Heart left ventricle (tissue), 13 donors: ENCODE measurements at regions not wholly inside any gene's neighbourhood (a gene's known extent, or its start where the extent isn't known, plus 50 kb on each side); places are given as distances from the start of the nearest gene placed in this dataset.

ENCODE experiments used
- POLR2A ChIP-seq, 2 donors: fragments of 450-650 bp; IDR thresholded peaks; one replicate each; pipeline ENCODE4 v1.6.1; 2017; ENCODE audit warnings: antibody characterized with exemption in 2 of 2, mild to moderate bottlenecking in 2 of 2, moderate library complexity in 2 of 2
- TF ChIP-seq, protein P1 (sequence below), 12 donors: fragments of 200-600 bp; sonication (generic) in 4 of 12; IDR thresholded peaks; one replicate each; pipeline versions ENCODE4 v1.5.0 to v1.8.0; 2018 to 2022; ENCODE audit warnings: antibody characterized with exemption in 12 of 12, mild to moderate bottlenecking in 5 of 12
- donor health status: ischemic (EF 13 %, LVEDD 7.1; RV severe dilation, severe dysfunction).
- donor health status: DM: no; HTN: yes; CAD: no.
- donor health status: DM: no; HTN: no; CAD: no.
- donor health status: ischemic (EF 25% LVEDD 6.9; RV normal size, moderate dysfunction).
- donor health status: ischemic (EF 25% LVEDD 5.7; RV mildly dilated, moderate dysfunction).
- donor health status: ischemic (EF 35%, LVEDD 5.7; RV mildly dilated, moderate dysfunction).
- donor health status: nonischemic (EF 11% LVEDD 7.7; RV severe dilation, severe dysfunction).
- donor health status: DM: yes; HTN: yes; CAD: no.
- donor health status: PGD.
- donor health status: ischemic (EF 29% LVEDD 5.4; RV normal size, mild dysfunction).
- donor health status: nonischemic (EF 23%, LVEDD 6.1; RV moderate dilation, normal function).

DNA sequence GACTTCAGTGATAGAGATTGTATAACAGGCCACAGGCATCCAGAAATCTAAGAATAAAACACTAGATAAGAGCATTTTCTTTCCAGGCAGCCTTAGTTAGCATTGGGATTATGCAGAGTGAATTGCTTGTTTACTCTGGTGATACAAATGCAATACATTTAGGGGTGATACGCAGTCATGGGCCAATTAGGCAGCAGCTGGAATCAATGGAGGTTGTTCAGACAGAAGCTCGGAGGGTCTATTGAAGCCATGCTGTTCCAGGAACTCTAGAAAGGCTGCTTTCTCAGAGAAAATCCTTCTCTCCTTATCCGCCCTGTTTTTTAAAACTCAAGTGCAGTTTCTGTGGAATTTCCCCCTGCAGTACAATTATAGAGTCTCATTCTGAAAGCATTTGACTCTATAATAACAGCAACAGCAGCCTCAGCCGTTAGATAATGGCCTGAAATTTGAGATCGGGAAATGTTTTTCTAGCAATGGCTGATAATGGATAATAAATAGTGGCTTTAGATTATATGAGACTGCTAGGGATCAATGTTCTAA is 364.3 kb upstream of the HS3ST5 start:
- TF ChIP-seq, protein P1, sequence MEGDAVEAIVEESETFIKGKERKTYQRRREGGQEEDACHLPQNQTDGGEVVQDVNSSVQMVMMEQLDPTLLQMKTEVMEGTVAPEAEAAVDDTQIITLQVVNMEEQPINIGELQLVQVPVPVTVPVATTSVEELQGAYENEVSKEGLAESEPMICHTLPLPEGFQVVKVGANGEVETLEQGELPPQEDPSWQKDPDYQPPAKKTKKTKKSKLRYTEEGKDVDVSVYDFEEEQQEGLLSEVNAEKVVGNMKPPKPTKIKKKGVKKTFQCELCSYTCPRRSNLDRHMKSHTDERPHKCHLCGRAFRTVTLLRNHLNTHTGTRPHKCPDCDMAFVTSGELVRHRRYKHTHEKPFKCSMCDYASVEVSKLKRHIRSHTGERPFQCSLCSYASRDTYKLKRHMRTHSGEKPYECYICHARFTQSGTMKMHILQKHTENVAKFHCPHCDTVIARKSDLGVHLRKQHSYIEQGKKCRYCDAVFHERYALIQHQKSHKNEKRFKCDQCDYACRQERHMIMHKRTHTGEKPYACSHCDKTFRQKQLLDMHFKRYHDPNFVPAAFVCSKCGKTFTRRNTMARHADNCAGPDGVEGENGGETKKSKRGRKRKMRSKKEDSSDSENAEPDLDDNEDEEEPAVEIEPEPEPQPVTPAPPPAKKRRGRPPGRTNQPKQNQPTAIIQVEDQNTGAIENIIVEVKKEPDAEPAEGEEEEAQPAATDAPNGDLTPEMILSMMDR (IDR thresholded peaks at IDR 0.05) = no peak
- no peak for TF ChIP-seq POLR2A (IDR thresholded peaks at IDR 0.05)
